ENCODE measurements at regions not wholly inside any gene's neighbourhood (a gene's known extent, or its start where the extent isn't known, plus 50 kb on each side); places are given as distances from the start of the nearest gene placed in this dataset.

- TF ChIP-seq CTCF (IDR thresholded peaks at IDR 0.05; ENCODE audit: insufficient read depth, low read depth, low read length) (no peak), EZH2 (IDR thresholded peaks at IDR 0.05; ENCODE audit: insufficient read depth, low read length) (no peak)
These were observed 176.9 kb upstream of the GGTLC1 start for GRCh38 chr20:24165301-24166122.
